Heart left ventricle (tissue), 13 donors: ENCODE measurements at regions not wholly inside any gene's neighbourhood (a gene's known extent, or its start where the extent isn't known, plus 50 kb on each side); places are given as distances from the start of the nearest gene placed in this dataset.

Source experiments
- CTCF ChIP-seq, 12 donors: fragments of 200-600 bp; sonication (generic) in 4 of 12; IDR thresholded peaks; one replicate each; pipeline versions ENCODE4 v1.5.0 to v1.8.0; 2018 to 2022; ENCODE audit warnings: antibody characterized with exemption in 12 of 12, mild to moderate bottlenecking in 5 of 12
- POLR2A ChIP-seq, 2 donors: fragments of 450-650 bp; IDR thresholded peaks; one replicate each; pipeline ENCODE4 v1.6.1; 2017; ENCODE audit warnings: antibody characterized with exemption in 2 of 2, mild to moderate bottlenecking in 2 of 2, moderate library complexity in 2 of 2
- donor health status: ischemic (EF 13 %, LVEDD 7.1; RV severe dilation, severe dysfunction).
- donor health status: DM: no; HTN: yes; CAD: no.
- donor health status: DM: no; HTN: no; CAD: no.
- donor health status: ischemic (EF 25% LVEDD 6.9; RV normal size, moderate dysfunction).
- donor health status: ischemic (EF 25% LVEDD 5.7; RV mildly dilated, moderate dysfunction).
- donor health status: ischemic (EF 35%, LVEDD 5.7; RV mildly dilated, moderate dysfunction).
- donor health status: nonischemic (EF 11% LVEDD 7.7; RV severe dilation, severe dysfunction).
- donor health status: DM: yes; HTN: yes; CAD: no.
- donor health status: PGD.
- donor health status: ischemic (EF 29% LVEDD 5.4; RV normal size, mild dysfunction).
- donor health status: nonischemic (EF 23%, LVEDD 6.1; RV moderate dilation, normal function).

GRCh38 chr12:107163413-107163812 is 70.1 kb upstream of the CRY1 start:
- TF ChIP-seq CTCF (IDR thresholded peaks at IDR 0.05) (no peak), POLR2A (IDR thresholded peaks at IDR 0.05) (no peak)
